GM21447 (cell line): ENCODE measurements at regions not wholly inside any gene's neighbourhood (a gene's known extent, or its start where the extent isn't known, plus 50 kb on each side); places are given as distances from the start of the nearest gene placed in this dataset.

Source experiments
- ATAC-seq: cut with Tn5 transposase; IDR thresholded peaks from one replicate; pipeline ENCODE4 v1.9.1; 2021; ENCODE audit not compliant: unreplicated experiment

- ATAC-seq = no peak
These were observed 132.8 kb upstream of the TCERG1L start for GRCh38 chr10:131444286-131444685.

- ATAC-seq = no peak
These were observed 133.4 kb upstream of the TCERG1L start for GRCh38 chr10:131444862-131445461.

GRCh38 chr10:131445623-131446022 is 134.1 kb upstream of the TCERG1L start:
- no peak for ATAC-seq

GRCh38 chr10:131446171-131446570 is 134.7 kb upstream of the TCERG1L start:
- ATAC-seq = no peak

GRCh38 chr10:131448171-131448570 is 136.7 kb upstream of the TCERG1L start:
- ATAC-seq = no peak

DNA sequence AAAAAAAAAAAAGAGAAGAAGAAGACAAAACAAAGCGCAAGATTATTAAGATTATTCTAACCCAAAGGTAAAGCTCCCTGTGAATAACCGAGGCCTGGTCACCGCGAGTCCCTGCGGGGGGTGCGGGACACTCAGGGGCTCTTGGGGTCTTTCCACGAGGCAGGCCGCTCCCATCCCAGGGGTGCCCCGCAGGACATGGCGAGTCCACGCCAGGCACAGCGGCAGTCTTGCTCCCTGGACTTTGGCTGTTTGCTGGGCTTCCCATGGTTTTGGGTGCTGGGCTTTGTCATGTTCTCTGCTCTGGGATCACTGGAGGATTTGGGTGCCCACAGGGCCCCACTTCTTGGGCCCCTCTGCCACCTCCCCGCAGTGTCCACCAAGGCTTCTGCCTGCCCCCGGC is 137.4 kb upstream of the TCERG1L start:
- ATAC-seq = no peak

- no peak for ATAC-seq
These were observed 138.8 kb upstream of the TCERG1L start for GRCh38 chr10:131450216-131450765.

DNA sequence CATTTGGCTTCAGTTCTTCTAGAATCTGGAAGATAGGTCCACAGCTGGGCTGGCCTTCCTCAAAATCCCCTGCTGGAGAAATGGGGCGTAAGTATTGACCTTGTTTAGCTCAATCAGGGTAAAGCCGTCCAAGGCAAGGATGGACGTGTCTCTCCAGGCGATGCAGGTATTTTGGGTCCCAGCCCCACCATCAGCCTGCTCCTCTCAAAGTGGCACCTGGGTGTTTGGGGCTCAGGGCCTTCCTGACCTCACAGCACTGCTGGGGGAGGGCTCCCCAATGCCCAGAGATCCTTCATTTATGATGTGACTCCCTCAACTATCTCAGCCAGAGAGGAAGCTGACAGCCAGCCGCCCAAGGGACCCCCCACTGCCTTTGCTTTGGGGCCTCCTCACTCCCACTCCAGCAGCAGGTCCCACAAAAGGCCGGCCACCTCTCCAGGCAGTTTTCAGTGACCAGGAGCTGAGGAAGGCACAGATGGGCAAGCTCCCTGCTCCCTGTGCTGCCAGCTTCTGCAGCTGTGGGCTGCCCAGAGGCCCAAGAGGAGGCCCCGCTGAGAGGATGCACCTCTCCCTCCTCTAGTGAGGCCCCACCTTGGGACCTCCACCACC is 140.0 kb upstream of the TCERG1L start:
- ATAC-seq = no peak

DNA sequence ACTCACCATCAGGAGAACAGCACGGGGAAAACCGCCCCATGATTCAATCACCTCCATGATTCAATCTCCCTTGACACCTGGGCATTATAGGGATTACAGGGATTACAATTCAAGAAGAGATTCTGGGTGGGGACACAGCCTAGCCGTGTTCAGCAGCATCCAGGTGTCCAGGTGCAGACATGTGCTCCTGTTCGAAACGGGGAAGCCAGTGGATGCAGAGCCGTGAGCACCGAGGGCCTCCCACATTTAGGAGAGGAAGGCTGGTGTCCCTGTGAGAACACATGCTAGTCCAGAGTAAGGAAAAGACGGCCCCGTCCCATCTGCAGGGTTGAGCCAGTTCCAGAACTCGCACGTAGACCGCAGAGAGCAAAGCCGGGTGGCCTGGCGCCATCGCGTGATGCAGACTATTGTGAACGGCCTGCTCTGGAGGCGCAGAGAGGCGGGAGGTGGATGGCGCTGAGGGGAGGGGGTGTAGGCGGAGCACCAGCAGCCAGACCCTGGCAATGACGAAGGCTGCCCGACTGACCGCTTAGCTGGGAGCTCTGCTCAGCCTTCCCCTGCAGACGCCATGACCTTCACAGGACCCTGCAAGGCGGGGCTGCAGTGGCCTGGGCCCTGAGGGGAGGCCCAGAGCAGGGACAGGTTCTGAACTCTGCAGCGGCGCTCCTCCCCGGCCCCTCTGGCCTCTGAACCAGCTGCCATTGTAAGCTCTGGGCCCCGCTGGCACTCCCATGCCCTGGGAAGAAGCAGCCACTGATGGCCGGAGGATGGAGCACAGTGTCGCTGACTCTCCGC is 141.6 kb upstream of the TCERG1L start:
- no peak for ATAC-seq

DNA sequence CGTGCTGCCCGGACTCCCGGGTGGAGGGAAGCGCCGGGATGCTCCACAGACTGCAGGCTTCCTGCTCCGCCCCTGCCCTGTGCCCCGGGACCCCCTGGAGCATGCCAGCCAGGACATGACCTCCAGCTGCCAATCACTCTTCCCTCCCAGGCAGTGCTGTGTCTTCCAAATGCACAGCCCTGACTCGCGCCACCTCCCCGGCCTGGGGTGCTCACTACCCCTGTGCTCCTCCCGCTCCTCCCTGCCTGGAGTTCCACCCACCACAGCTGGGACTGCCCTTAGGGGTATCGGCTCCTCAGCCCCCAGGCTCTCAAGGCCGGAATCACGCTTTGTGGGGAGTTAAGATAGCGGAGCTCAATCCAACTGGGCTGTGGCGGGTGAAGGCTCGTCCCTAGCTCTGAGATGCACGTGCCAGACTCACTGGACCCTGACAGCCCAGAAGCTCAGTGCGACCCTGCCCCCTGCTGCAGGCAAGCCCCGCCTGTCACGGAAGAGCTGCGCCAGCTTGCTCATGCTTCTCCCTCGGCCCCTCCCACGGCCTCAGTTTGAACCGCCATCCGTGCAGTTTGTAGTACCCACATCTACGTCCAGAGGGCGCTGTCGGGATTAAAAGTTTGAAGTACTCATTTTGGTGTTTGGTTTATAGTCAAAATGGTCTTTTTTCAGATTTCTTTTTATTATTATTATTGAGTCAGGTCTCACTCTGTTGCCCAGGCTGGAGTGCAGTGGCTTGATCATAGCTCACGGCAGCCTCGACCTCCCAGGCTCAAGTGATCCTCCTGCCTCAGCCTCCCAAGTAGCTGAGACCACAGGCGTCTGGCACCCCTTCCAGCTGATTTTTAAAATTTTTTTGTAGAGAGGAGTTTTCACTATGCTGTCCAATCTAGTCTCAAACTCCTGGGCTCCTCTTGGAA is 142.5 kb upstream of the TCERG1L start:
- no peak for ATAC-seq

- ATAC-seq = no peak
These were observed 144.9 kb upstream of the TCERG1L start for GRCh38 chr10:131456411-131456810.

DNA sequence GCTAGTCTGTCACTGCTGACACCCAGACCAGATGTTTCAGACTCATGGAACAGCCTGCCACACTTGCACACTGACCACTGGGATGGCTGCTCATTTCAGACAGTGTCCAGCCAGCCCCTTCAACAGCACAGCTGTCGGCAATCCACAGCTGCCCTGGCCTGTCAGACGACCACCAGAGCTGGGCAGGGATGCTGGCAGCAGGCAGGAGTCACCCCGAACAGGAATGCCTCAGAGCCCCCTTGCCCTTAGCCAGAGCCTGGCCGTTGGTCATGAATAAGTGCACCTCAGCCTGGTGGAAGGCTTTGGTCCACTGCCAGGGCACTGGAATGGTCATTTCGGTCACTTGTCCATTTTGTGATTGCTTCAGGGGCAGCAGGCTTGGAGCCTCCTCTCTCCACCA is 149.6 kb upstream of the TCERG1L start:
- ATAC-seq = no peak

GRCh38 chr10:131464789-131465188 is 153.3 kb upstream of the TCERG1L start:
- no peak for ATAC-seq

GRCh38 chr10:131469551-131469950 is 158.0 kb upstream of the TCERG1L start:
- no peak for ATAC-seq

DNA sequence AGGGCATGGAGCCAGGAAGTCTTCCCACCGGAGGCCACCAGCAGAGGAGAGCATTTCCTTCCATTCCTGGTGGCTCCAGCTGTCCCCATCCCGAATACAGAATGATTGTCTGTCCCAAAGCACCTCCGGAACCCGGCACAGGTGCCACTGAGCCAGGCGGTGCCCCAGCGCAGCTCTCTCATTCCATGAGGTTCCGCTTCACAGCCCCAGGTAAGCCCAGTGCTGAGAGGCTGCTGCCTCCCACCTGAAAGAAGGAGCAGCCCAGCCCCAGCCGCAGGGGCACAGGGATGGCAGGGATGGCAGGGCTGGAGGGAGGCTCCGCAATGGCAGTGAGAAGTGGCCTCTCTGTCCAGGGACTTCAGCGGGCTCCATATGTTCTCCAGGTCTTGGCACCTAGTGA is 162.1 kb upstream of the TCERG1L start:
- no peak for ATAC-seq

- no peak for ATAC-seq
These were observed 162.9 kb upstream of the TCERG1L start for GRCh38 chr10:131474416-131474815.

- no peak for ATAC-seq
These were observed 163.5 kb upstream of the TCERG1L start for GRCh38 chr10:131475043-131475442.

GRCh38 chr10:131475803-131476202 is 164.3 kb upstream of the TCERG1L start:
- no peak for ATAC-seq

DNA sequence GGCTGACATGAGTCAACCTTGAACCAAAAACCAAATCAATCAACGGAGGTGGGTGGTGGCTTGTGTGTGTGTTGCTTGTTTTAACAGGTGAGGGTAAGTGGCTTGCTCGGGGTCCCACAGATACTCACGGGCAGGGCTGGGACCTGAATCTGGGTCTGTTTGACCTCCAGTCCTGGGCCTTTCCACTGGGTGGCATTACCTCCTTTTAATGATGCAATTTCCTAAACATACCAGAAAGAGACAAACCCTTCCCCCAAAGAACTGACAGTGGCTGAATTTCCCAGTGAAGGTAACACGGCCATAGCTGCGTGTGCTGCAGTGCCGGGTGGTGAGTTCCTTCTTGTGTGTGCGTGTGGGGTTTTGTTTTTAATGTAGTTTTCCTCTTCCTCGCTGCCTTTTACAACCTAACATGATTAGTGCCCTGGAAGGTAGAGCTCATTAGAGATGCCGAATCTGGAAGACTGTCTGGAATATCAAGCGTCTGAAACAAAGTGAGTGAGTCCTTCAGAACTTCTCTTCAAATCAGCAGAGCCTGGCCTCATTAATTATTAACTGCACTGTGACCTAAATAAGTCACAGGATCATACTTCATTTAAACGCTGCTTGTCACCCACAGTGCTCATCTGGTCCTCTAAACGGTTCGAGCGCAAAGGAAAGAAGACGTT is 166.1 kb upstream of the TCERG1L start:
- no peak for ATAC-seq

DNA sequence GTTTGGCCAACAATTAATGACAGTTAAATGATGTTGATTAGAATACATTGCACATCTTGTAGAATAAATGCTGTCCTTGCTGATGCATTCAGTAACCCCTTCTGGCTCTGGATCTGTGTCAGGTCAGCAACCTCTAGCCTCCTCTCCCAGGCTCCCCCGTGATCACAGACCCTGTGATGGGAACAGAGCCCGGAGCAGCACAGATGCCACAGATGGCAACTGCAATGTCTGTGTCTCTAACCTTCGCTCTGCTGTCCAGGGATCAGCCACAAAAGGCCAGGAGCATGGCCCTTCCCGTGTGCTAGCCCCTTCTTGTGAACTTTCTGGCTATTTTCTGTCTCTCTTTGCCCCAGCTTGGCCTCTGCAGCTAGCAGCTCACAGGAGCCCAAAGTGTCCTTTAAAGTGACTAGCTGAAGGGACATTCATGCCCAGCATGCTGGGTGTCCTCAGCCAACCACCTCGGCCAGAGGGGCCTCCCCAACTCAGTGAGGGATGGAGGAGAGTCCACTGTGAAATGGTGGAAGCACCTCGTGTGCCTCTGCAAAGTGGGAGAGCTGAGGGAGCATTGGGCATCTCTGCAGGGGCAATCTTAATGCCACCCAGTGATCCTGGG is 167.0 kb upstream of the TCERG1L start:
- ATAC-seq = no peak
